Astrocyte (in vitro differentiated cells and primary cell): ENCODE measurements at regions not wholly inside any gene's neighbourhood (a gene's known extent, or its start where the extent isn't known, plus 50 kb on each side); places are given as distances from the start of the nearest gene placed in this dataset.

Experiments
- DNase-seq: peaks from one replicate; pipeline ENCODE4 v3.0.0-alpha.2; 2010; ENCODE audit warnings: low read depth
- FAIRE-seq: peaks from 2 replicates; lab custom pipeline; 2011; peaks lifted over from hg19 to GRCh38; lab: Jason Lieb, UNC
- H2AFZ ChIP-seq: 2 replicates; pipeline ENCODE4 v1.6.0; 2012; ENCODE audit warnings: low read depth, low read length, inconsistent platforms
- H3K27ac ChIP-seq: 2 replicates; pipeline ENCODE4 v1.5.1; 2011; ENCODE audit warnings: low read depth, low read length, inconsistent platforms
- H3K27me3 ChIP-seq: 2 replicates; pipeline ENCODE4 v1.6.0; 2011; ENCODE audit warnings: low read length, inconsistent platforms; ENCODE audit not compliant: insufficient read depth
- H3K36me3 ChIP-seq: 2 replicates; pipeline ENCODE4 v1.5.1; 2011; ENCODE audit warnings: low read length, inconsistent platforms; ENCODE audit not compliant: insufficient read depth
- H3K4me1 ChIP-seq: 2 replicates; pipeline ENCODE4 v1.5.1; 2011; ENCODE audit warnings: low read length, inconsistent platforms; ENCODE audit not compliant: insufficient read depth
- H3K4me2 ChIP-seq: 2 replicates; pipeline ENCODE4 v1.6.0; 2012; ENCODE audit warnings: low read length, inconsistent platforms
- H3K4me3 ChIP-seq: 2 replicates; pipeline ENCODE4 v1.5.1; 2011; ENCODE audit warnings: low read depth, mild to moderate bottlenecking, low read length, inconsistent platforms; ENCODE audit not compliant: insufficient read depth
- H3K79me2 ChIP-seq: 2 replicates; pipeline ENCODE4 v1.6.0; 2012; ENCODE audit warnings: mild to moderate bottlenecking, low read length, inconsistent platforms; ENCODE audit not compliant: insufficient read depth
- H3K9ac ChIP-seq: 2 replicates; pipeline ENCODE4 v1.6.0; 2012; ENCODE audit warnings: mild to moderate bottlenecking, low read length, inconsistent platforms
- H3K9me3 ChIP-seq: 2 replicates; pipeline ENCODE4 v1.5.1; 2012; ENCODE audit warnings: low read depth, mild to moderate bottlenecking, low read length, inconsistent platforms; ENCODE audit not compliant: insufficient read depth
- H4K20me1 ChIP-seq: 2 replicates; pipeline ENCODE4 v1.6.0; 2012; ENCODE audit warnings: low read length, inconsistent platforms; ENCODE audit not compliant: insufficient read depth
- H3K27ac Mint-ChIP-seq: one replicate; pipeline ENCODE4 v1.8.0; 2021; ENCODE audit warnings: mild to moderate bottlenecking, mixed read lengths; ENCODE audit not compliant: unreplicated experiment
- H3K27me3 Mint-ChIP-seq: one replicate; pipeline ENCODE4 v1.8.0; 2021; ENCODE audit warnings: low read depth, mixed read lengths; ENCODE audit not compliant: unreplicated experiment
- H3K36me3 Mint-ChIP-seq: one replicate; pipeline ENCODE4 v1.8.0; 2021; ENCODE audit warnings: low read depth, mixed read lengths; ENCODE audit not compliant: unreplicated experiment
- H3K4me1 Mint-ChIP-seq: one replicate; pipeline ENCODE4 v1.8.0; 2021; ENCODE audit warnings: low read depth, mixed read lengths; ENCODE audit not compliant: unreplicated experiment
- H3K4me3 Mint-ChIP-seq: one replicate; pipeline ENCODE4 v1.8.0; 2021; ENCODE audit warnings: mild to moderate bottlenecking, moderate library complexity, mixed read lengths; ENCODE audit not compliant: unreplicated experiment
- H3K9me3 Mint-ChIP-seq: one replicate; pipeline ENCODE4 v1.8.0; 2021; ENCODE audit warnings: mild to moderate bottlenecking, mixed read lengths; ENCODE audit not compliant: unreplicated experiment
- EZH2 ChIP-seq: IDR thresholded peaks from 2 replicates; pipeline ENCODE4 v1.6.1; 2012; ENCODE audit warnings: mild to moderate bottlenecking, low read length, inconsistent platforms; ENCODE audit not compliant: insufficient read depth
- TF ChIP-seq, protein P1 (sequence below): IDR thresholded peaks from 2 replicates; pipeline ENCODE4 v1.5.1; 2011; ENCODE audit warnings: low read depth, mild to moderate bottlenecking, inconsistent platforms, low read length, moderate library complexity; ENCODE audit not compliant: insufficient read depth

DNA sequence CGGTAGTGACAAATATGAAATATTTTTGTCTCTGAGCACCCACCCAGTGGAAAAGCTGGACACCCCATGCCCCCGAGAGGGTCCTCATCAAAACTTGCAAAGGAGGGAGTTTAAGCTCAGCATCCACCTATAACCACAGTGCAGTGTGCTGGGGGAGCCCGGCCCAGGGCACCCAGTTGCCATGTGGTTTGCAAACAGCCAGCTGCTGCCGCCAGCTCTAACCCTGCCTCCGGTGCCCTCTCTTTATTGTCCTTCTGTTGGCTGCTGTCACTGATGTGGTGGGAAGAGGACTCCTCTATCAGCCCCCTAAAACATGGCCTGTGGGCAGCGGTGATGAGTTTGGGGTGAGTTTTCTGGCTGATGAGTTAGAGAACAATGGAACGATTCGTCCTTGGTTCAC, 160.9 kb upstream of the MVB12B start:
- Mint-ChIP-seq H3K9me3 (peaks cover 3% of the 10 kb centered on the region), H3K36me3 (no peaks in the 10 kb centered on the region), H3K4me1 (no peaks in the 10 kb centered on the region), H3K27ac (no peak overlapping the region), H3K27me3 (peaks cover 39% of the 10 kb centered on the region), H3K4me3 (no peak overlapping the region)
- Histone ChIP-seq H3K36me3 (no peaks in the 10 kb centered on the region), H3K4me3 (no peak overlapping the region), H3K4me1 (no peaks in the 10 kb centered on the region), H3K27ac (no peak overlapping the region), H3K27me3 (peaks cover 3% of the 10 kb centered on the region), H3K79me2 (no peaks in the 10 kb centered on the region), H2AFZ (no peak overlapping the region), H3K9ac (no peak overlapping the region), H3K4me2 (no peak overlapping the region), H3K9me3 (no peaks in the 10 kb centered on the region), H4K20me1 (no peaks in the 10 kb centered on the region)
- no peak for FAIRE-seq
- TF ChIP-seq, protein P1, sequence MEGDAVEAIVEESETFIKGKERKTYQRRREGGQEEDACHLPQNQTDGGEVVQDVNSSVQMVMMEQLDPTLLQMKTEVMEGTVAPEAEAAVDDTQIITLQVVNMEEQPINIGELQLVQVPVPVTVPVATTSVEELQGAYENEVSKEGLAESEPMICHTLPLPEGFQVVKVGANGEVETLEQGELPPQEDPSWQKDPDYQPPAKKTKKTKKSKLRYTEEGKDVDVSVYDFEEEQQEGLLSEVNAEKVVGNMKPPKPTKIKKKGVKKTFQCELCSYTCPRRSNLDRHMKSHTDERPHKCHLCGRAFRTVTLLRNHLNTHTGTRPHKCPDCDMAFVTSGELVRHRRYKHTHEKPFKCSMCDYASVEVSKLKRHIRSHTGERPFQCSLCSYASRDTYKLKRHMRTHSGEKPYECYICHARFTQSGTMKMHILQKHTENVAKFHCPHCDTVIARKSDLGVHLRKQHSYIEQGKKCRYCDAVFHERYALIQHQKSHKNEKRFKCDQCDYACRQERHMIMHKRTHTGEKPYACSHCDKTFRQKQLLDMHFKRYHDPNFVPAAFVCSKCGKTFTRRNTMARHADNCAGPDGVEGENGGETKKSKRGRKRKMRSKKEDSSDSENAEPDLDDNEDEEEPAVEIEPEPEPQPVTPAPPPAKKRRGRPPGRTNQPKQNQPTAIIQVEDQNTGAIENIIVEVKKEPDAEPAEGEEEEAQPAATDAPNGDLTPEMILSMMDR, result no peak
- TF ChIP-seq EZH2, result no peak
- DNase-seq, result no peak

DNA sequence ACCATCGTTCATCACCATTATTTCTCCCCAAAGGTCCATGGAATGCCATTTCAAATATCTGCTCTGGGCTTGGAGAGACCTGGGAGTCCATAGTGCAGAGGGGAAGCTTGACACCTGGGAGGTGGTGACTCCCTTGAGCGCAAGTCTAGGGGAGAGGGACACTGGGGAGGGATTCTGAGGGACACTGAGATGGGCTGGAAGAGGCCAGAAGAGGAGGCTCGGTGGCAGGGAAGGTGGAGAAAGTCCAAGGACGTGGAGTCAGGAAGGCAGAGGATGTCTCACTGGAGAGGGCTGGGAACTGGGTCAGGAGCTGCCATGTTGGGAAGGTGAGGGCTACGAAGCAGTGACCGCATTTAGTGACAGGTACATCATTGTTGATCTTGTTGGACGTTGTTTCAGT, 160.3 kb upstream of the MVB12B start:
- no peak overlapping the region for H3K4me2 ChIP-seq
- H3K4me3 Mint-ChIP-seq, result no peak overlapping the region
- H3K79me2 ChIP-seq, result no peaks in the 10 kb centered on the region
- H4K20me1 ChIP-seq, result no peaks in the 10 kb centered on the region
- no peaks in the 10 kb centered on the region for H3K4me1 Mint-ChIP-seq
- TF ChIP-seq, protein P1, result no peak
- TF ChIP-seq EZH2, result no peak
- no peaks in the 10 kb centered on the region for H3K4me1 ChIP-seq
- H2AFZ ChIP-seq, result no peak overlapping the region
- H3K9me3 Mint-ChIP-seq, result peaks cover 3% of the 10 kb centered on the region
- no peak overlapping the region for H3K27ac Mint-ChIP-seq
- peaks cover 37% of the 10 kb centered on the region for H3K27me3 Mint-ChIP-seq
- H3K9me3 ChIP-seq, result no peaks in the 10 kb centered on the region
- no peak overlapping the region for H3K4me3 ChIP-seq
- no peak overlapping the region for H3K9ac ChIP-seq
- no peak overlapping the region for H3K27ac ChIP-seq
- no peaks in the 10 kb centered on the region for H3K36me3 Mint-ChIP-seq
- DNase-seq (no peak), FAIRE-seq (no peak)
- H3K36me3 ChIP-seq, result no peaks in the 10 kb centered on the region
- H3K27me3 ChIP-seq, result peaks cover 3% of the 10 kb centered on the region

DNA sequence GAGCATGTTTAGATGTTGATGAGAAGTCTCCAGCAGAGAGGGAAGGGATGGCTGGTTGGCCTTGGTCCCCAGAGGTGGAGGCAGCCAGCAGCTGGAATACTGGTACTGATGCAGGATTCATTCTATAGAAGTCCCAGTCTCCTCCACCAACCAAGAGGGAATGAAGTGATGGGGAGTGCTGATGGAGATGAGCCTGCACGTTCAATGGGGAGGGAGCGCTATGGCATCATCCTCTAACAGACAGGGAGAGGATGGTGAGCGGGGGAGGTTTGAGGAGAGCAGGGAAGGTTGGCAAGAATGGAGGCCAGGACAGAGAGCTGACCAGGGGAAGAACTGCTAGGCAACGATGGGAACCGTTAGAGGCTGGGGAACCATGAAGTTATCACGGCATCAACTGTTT, 159.8 kb upstream of the MVB12B start:
- Mint-ChIP-seq H3K4me1 (no peaks in the 10 kb centered on the region), H3K4me3 (no peak overlapping the region), H3K27ac (no peak overlapping the region), H3K9me3 (peaks cover 3% of the 10 kb centered on the region), H3K27me3 (peaks cover 37% of the 10 kb centered on the region), H3K36me3 (no peaks in the 10 kb centered on the region)
- Histone ChIP-seq H3K9ac (no peak overlapping the region), H3K4me2 (no peak overlapping the region), H2AFZ (no peak overlapping the region), H3K79me2 (no peaks in the 10 kb centered on the region), H3K4me3 (no peak overlapping the region), H3K36me3 (no peaks in the 10 kb centered on the region), H3K9me3 (no peaks in the 10 kb centered on the region), H4K20me1 (no peaks in the 10 kb centered on the region), H3K4me1 (no peaks in the 10 kb centered on the region), H3K27ac (no peak overlapping the region), H3K27me3 (peaks cover 3% of the 10 kb centered on the region)
- TF ChIP-seq, protein P1, result no peak
- TF ChIP-seq EZH2, result no peak
- DNase-seq (no peak), FAIRE-seq (no peak)
